Pancreas (tissue), 10 donors: ENCODE measurements at regions not wholly inside any gene's neighbourhood (a gene's known extent, or its start where the extent isn't known, plus 50 kb on each side); places are given as distances from the start of the nearest gene placed in this dataset.

Experiments
- ATAC-seq, 4 donors: fragments of 200-7000 bp; cut with Tn5 transposase; one replicate each; pipeline versions ENCODE4 v1.8.0 to v1.9.1; 2020; ENCODE audit warnings: mild to moderate bottlenecking in 4 of 4, moderate library complexity in 4 of 4
- DNase-seq, 6 donors: peaks; one replicate each; pipeline ENCODE4 v3.0.0-alpha.2; 2020
- FAIRE-seq: peaks from 2 replicates; lab custom pipeline; 2012; peaks lifted over from hg19 to GRCh38; lab: Jason Lieb, UNC
- H3K27ac ChIP-seq, 4 donors: fragments of 200-600 bp; sonication (generic); 1 replicate in 3 of 4; 2 replicates in 1 of 4; pipeline versions ENCODE4 v1.5.0 to v1.8.0; 2020
- H3K27me3 ChIP-seq, 4 donors: fragments of 200-600 bp; one replicate each; pipeline ENCODE4 v1.8.0; 2021
- H3K36me3 ChIP-seq, 3 donors: fragments of 200-600 bp; sonication (generic) in 1 of 3; one replicate each; pipeline versions ENCODE4 v1.5.0 to v1.8.0; 2020 to 2021
- H3K4me1 ChIP-seq, 3 donors: fragments of 200-600 bp; one replicate each; pipeline ENCODE4 v1.8.0; 2021
- H3K4me3 ChIP-seq, 4 donors: fragments of 200-600 bp; sonication (generic) in 2 of 4; one replicate each; pipeline versions ENCODE4 v1.5.0 to v1.8.0; 2020 to 2021
- H3K9me3 ChIP-seq, 4 donors: fragments of 200-600 bp; one replicate each; pipeline ENCODE4 v1.8.0; 2021
- CTCF ChIP-seq, 4 donors: fragments of 200-600 bp; sonication (generic) in 3 of 4; IDR thresholded peaks; one replicate each; pipeline versions ENCODE4 v1.5.0 to v1.8.0; 2021; ENCODE audit warnings: antibody characterized with exemption in 4 of 4
- WGBS, 2 donors: extraction: QIAGEN DNeasy Blood & Tissue Kit; methylation state at CpG; one replicate each; pipeline ENCODE4 v1.1.7; 2013; 5-methylcytosine and 5-hydroxymethylcytosine counted together
- intact Hi-C, 3 donors: fragments of 100-400 bp; cut with DNase I; formaldehyde crosslinking; loops; one replicate each; pipeline versions ENCODE4 v1.11.1 to v1.14.2; 2022
- donor health status: healthy with polysubstance abuse.
- donor health status: DM: no; HTN: no; CAD: no; lungs with moderate emphysema.
- donor health status: DM: no; HTN: no; CAD: no.
- donor health status: control.
- donor health status: control.
- donor health status: Bipolar disorder and iron deficiency.
- donor health status: DM: yes; HTN: yes; CAD: no.
- donor health status: DM: no; HTN: no; CAD: no.
- donor health status: DM: no; HTN: no; CAD: no.
- donor health status: DM: yes; HTN: yes; CAD: no.

- Histone ChIP-seq H3K4me1 (no peaks in the 10 kb centered on the region), H3K27me3 (no peaks in the 10 kb centered on the region), H3K27ac (no peak overlapping the region), H3K4me3 (no peak overlapping the region), H3K9me3 (no peaks in the 10 kb centered on the region), H3K36me3 (no peaks in the 10 kb centered on the region)
- TF ChIP-seq CTCF (IDR thresholded peaks at IDR 0.05), result peak; percentile 34 to 60 (median 58)
- ATAC-seq, result peak; percentile 71 to 92 (median 90)
- no peak for FAIRE-seq
- 29 to 39% methylated on average over 4 of the region's 4 CpGs for WGBS, 2 donors
- DNase-seq, result peak in 2 of 6 donors; percentile 7 to 38
- intact Hi-C loops, result no loop called here
Measured at GRCh38 chr6:82040405-82041221, 206.9 kb downstream of the IBTK start.

- Histone ChIP-seq H3K27ac (no peak overlapping the region), H3K9me3 (no peaks in the 10 kb centered on the region), H3K4me1 (no peaks in the 10 kb centered on the region), H3K36me3 (no peaks in the 10 kb centered on the region), H3K4me3 (no peak overlapping the region), H3K27me3 (no peaks in the 10 kb centered on the region)
- WGBS, 2 donors, result 69 to 75% methylated on average over 5 of the region's 5 CpGs
- FAIRE-seq, result no peak
- no peak for ATAC-seq
- TF ChIP-seq CTCF (IDR thresholded peaks at IDR 0.05), result no peak
- no peak for DNase-seq
- intact Hi-C loops, result no loop called here
Measured at GRCh38 chr6:82038631-82039030, 208.9 kb downstream of the IBTK start.

DNA sequence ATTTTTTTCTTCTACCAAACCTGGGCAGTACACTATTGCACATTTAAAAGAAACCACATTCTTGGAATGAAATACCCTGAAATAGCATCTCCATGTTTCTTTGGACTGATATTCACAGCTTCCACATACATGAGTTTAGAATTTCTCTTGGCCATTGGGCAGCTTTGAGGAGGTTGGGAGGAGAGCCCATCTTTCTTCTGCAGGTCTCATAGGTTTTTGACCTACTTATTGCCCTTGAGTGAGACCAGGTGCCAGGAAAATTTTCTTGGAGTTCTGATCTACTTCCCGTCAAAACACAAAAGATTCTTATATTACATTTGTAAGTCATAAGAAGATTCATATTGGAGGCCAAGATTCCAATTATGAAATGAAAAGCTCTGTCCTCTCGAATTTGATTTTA is 212.0 kb downstream of the IBTK start:
- no peak overlapping the region for H3K27ac ChIP-seq
- DNase-seq, result no peak
- FAIRE-seq, result no peak
- H3K4me1 ChIP-seq, result no peaks in the 10 kb centered on the region
- no peak for TF ChIP-seq CTCF (IDR thresholded peaks at IDR 0.05)
- H3K4me3 ChIP-seq, result no peak overlapping the region
- H3K27me3 ChIP-seq, result no peaks in the 10 kb centered on the region
- ATAC-seq, result no peak
- 54 to 75% methylated on average over 2 of the region's 2 CpGs for WGBS, 2 donors
- intact Hi-C loops, result no loop called here
- no peaks in the 10 kb centered on the region for H3K9me3 ChIP-seq
- H3K36me3 ChIP-seq, result no peaks in the 10 kb centered on the region

GRCh38 chr6:82033631-82034211 is 213.8 kb downstream of the IBTK start:
- no peak overlapping the region for H3K27ac ChIP-seq
- FAIRE-seq (no peak), ATAC-seq (no peak), DNase-seq (no peak)
- 48 to 56% methylated on average over 3 of the region's 3 CpGs for WGBS, 2 donors
- no peaks in the 10 kb centered on the region for H3K36me3 ChIP-seq
- H3K4me3 ChIP-seq, result no peak overlapping the region
- no peaks in the 10 kb centered on the region for H3K4me1 ChIP-seq
- no peak for TF ChIP-seq CTCF (IDR thresholded peaks at IDR 0.05)
- H3K9me3 ChIP-seq, result no peaks in the 10 kb centered on the region
- no peaks in the 10 kb centered on the region for H3K27me3 ChIP-seq
- intact Hi-C loops, result no loop called here

DNA sequence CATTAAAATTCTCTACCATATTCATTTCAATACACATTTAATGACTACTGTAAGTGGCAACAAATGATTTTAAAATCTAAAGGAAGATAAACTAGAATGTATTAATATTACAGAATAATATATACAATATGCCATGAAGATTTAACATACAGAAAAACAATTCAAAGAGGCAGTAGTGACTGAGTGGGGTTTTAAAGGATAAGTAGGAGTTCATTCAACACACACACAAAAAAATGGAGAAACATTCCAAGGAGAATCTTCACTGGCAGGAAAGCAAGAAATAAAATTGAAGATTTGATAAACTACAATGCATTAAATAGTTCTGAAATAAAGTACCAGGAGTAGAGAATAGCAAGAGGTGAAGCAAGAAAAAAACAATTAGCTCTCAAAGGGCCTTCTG is 215.1 kb downstream of the IBTK start:
- no peak overlapping the region for H3K27ac ChIP-seq
- no peaks in the 10 kb centered on the region for H3K36me3 ChIP-seq
- no peak for TF ChIP-seq CTCF (IDR thresholded peaks at IDR 0.05)
- intact Hi-C loops, result no loop called here
- H3K4me1 ChIP-seq, result no peaks in the 10 kb centered on the region
- DNase-seq (no peak), ATAC-seq (no peak), FAIRE-seq (no peak)
- no peaks in the 10 kb centered on the region for H3K27me3 ChIP-seq
- no peaks in the 10 kb centered on the region for H3K9me3 ChIP-seq
- H3K4me3 ChIP-seq, result no peak overlapping the region
